ENCODE measurements at regions not wholly inside any gene's neighbourhood (a gene's known extent, or its start where the extent isn't known, plus 50 kb on each side); places are given as distances from the start of the nearest gene placed in this dataset.
A peak's percentile ranks its signal among the peaks of the same experiment; 100 is the strongest.

GRCh38 chr6:40188931-40189330, 254.7 kb upstream of the MOCS1 start:
- DNase-seq, result no peak

- no peak for DNase-seq
Measured at GRCh38 chr6:40187535-40188144, 253.4 kb upstream of the MOCS1 start.

GRCh38 chr6:40185486-40185885, 251.2 kb upstream of the MOCS1 start:
- DNase-seq, result no peak

GRCh38 chr6:40183902-40184301, 249.6 kb upstream of the MOCS1 start:
- DNase-seq, result no peak

GRCh38 chr6:40181367-40181766, 247.1 kb upstream of the MOCS1 start:
- DNase-seq, result no peak

- no peak for DNase-seq
Measured at GRCh38 chr6:40180271-40180670, 246.0 kb upstream of the MOCS1 start.

GRCh38 chr6:40179496-40179895, 245.2 kb upstream of the MOCS1 start:
- no peak for DNase-seq

- DNase-seq, result no peak
Measured at GRCh38 chr6:40177598-40177997, 243.3 kb upstream of the MOCS1 start.

GRCh38 chr6:40176152-40176551, 241.9 kb upstream of the MOCS1 start:
- DNase-seq, result no peak

- DNase-seq, result no peak
Measured at GRCh38 chr6:40172272-40172671, 238.0 kb upstream of the MOCS1 start.

GRCh38 chr6:40171343-40171742, 237.1 kb upstream of the MOCS1 start:
- no peak for DNase-seq

GRCh38 chr6:40170856-40171255, 236.6 kb upstream of the MOCS1 start:
- no peak for DNase-seq

GRCh38 chr6:40169878-40170277, 235.6 kb upstream of the MOCS1 start:
- no peak for DNase-seq

- no peak for DNase-seq
Measured at GRCh38 chr6:40166963-40167362, 232.7 kb upstream of the MOCS1 start.

GRCh38 chr6:40165036-40165709, 230.9 kb upstream of the MOCS1 start:
- no peak for DNase-seq

GRCh38 chr6:40164345-40164755, 230.1 kb upstream of the MOCS1 start:
- no peak for DNase-seq

GRCh38 chr6:40163924-40164323, 229.7 kb upstream of the MOCS1 start:
- DNase-seq, result no peak

- DNase-seq, result no peak
Measured at GRCh38 chr6:40162074-40162473, 227.8 kb upstream of the MOCS1 start.

GRCh38 chr6:40160826-40161225, 226.6 kb upstream of the MOCS1 start:
- no peak for DNase-seq

GRCh38 chr6:40159865-40160264, 225.6 kb upstream of the MOCS1 start:
- no peak for DNase-seq

GRCh38 chr6:40152701-40153436, 218.6 kb upstream of the MOCS1 start:
- DNase-seq, result no peak

- DNase-seq, result no peak
Measured at GRCh38 chr6:40152196-40152595, 217.9 kb upstream of the MOCS1 start.

GRCh38 chr6:40148882-40149573, 214.8 kb upstream of the MOCS1 start:
- DNase-seq, result peak in 2 of 3 donors; percentile 11 to 46

- DNase-seq, result no peak
Measured at GRCh38 chr6:40146902-40147301, 212.6 kb upstream of the MOCS1 start.
